ENCODE measurements at regions not wholly inside any gene's neighbourhood (a gene's known extent, or its start where the extent isn't known, plus 50 kb on each side); places are given as distances from the start of the nearest gene placed in this dataset.
A peak's percentile ranks its signal among the peaks of the same experiment; 100 is the strongest.

GRCh38 chr4:32112891-32113290, 1392.7 kb downstream of the PCDH7 start:
- Histone ChIP-seq H3K27ac (no peak overlapping the region), H3K4me2 (no peak overlapping the region), H3K9me3 (no peaks in the 10 kb centered on the region), H3K4me3 (no peak overlapping the region), H3K4me1 (no peaks in the 10 kb centered on the region; the same call in 2 of the 3 replicates)
- ChIA-PET CTCF (no interaction called here), POLR2A (no interaction called here)
- ATAC-seq (no peak), DNase-seq (ENCODE audit: low read depth in 1 of 2, low spot score in 1 of 2) (no peak), FAIRE-seq (no peak)
- no peak for TF ChIP-seq BCL3 (IDR thresholded peaks at IDR 0.05)
- no peak for TF ChIP-seq POLR2A (IDR thresholded peaks at IDR 0.05; ENCODE audit: low read length)
- TF ChIP-seq HEYL (CRISPR knock-in tag; IDR thresholded peaks at IDR 0.05) = no peak
- TF ChIP-seq KDM1A (IDR thresholded peaks at IDR 0.05; ENCODE audit: low read depth) = no peak
- TF ChIP-seq CEBPB (IDR thresholded peaks at IDR 0.05) = no peak
- TF ChIP-seq GATA3 (IDR thresholded peaks at IDR 0.05; ENCODE audit: borderline replicate concordance) = no peak
- no peak for TF ChIP-seq KDM5A (IDR thresholded peaks at IDR 0.05)
- no peak for TF ChIP-seq POLR2AphosphoS2 (conservative IDR thresholded peaks at IDR 0.05; ENCODE audit: low read length)
- TF ChIP-seq ZSCAN20 (CRISPR knock-in tag; IDR thresholded peaks at IDR 0.05) = no peak

- CTCF ChIA-PET = no interaction called here
- POLR2A ChIA-PET = no interaction called here
- peak; percentile 0 to 4 for DNase-seq (ENCODE audit: low read depth in 1 of 2, low spot score in 1 of 2)
- H3K4me2 ChIP-seq = no peak overlapping the region
- H3K4me1 ChIP-seq = no peaks in the 10 kb centered on the region; the same call in 2 of the 3 replicates
- peak; percentile 27 to 29; a peak in 1 of 5 replicates for TF ChIP-seq RAD21 (conservative IDR thresholded peaks at IDR 0.05 in 1 of 2, IDR thresholded peaks at IDR 0.05 in 1 of 2)
- TF ChIP-seq HOXA7 (CRISPR knock-in tag; IDR thresholded peaks at IDR 0.05) = no peak
- TF ChIP-seq, protein P1, sequence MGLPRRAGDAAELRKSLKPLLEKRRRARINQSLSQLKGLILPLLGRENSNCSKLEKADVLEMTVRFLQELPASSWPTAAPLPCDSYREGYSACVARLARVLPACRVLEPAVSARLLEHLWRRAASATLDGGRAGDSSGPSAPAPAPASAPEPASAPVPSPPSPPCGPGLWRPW (IDR thresholded peaks at IDR 0.05) = no peak
- H3K9me3 ChIP-seq = no peaks in the 10 kb centered on the region
- 69% methylated on average over 3 of the region's 3 CpGs for WGBS (ENCODE audit: missing lambda C conversion rate)
- no peak for FAIRE-seq
- no peak overlapping the region for H3K4me3 ChIP-seq
- H3K27ac ChIP-seq = no peak overlapping the region
- ATAC-seq = no peak
These were observed 1397.5 kb downstream of the PCDH7 start for GRCh38 chr4:32117693-32118092.

DNA sequence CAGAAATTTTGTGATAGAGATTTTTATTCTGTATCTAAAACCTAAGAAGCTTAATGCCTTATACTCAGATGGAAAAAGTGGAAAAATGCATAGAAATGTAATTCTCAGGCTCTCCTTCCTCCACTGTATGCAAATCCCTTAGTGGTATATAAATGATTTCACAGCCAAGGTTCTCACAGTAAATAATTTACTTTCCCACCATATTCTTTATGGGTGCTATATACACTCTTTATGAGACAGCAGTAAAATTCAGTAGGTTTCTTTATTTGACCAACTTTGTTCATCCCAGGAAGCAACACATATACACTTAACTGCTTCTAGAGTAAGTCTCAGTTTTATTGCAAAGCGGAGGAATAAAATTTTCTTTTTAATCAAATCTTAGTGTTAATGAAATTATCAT, 1399.7 kb downstream of the PCDH7 start:
- ChIA-PET POLR2A (no interaction called here), CTCF (no interaction called here)
- WGBS (ENCODE audit: missing lambda C conversion rate) = 90% methylated on average over 1 of the region's 1 CpG
- no peak overlapping the region for H3K4me2 ChIP-seq
- no peaks in the 10 kb centered on the region for H3K4me1 ChIP-seq
- no peak for DNase-seq (ENCODE audit: low read depth in 1 of 2, low spot score in 1 of 2)
- TF ChIP-seq ZFP36 (IDR thresholded peaks at IDR 0.05; ENCODE audit: borderline replicate concordance, partially characterized antibody) (no peak), KDM1A (IDR thresholded peaks at IDR 0.05; ENCODE audit: low read depth) (no peak), HOXA7 (CRISPR knock-in tag; IDR thresholded peaks at IDR 0.05) (no peak), NPAS2 (CRISPR knock-in tag; IDR thresholded peaks at IDR 0.05; ENCODE audit: borderline replicate concordance) (no peak), JUNB (IDR thresholded peaks at IDR 0.05) (no peak), EHF (CRISPR knock-in tag; IDR thresholded peaks at IDR 0.05) (no peak), PHF8 (IDR thresholded peaks at IDR 0.05; ENCODE audit: borderline replicate concordance, low read depth) (no peak), RAD21 (conservative IDR thresholded peaks at IDR 0.05 in 1 of 2, IDR thresholded peaks at IDR 0.05 in 1 of 2) (no peak), FOXS1 (CRISPR knock-in tag; IDR thresholded peaks at IDR 0.05) (no peak), HDAC2 (IDR thresholded peaks at IDR 0.05) (no peak), CHD2 (IDR thresholded peaks at IDR 0.05; ENCODE audit: low read length, partially characterized antibody) (no peak)
- TF ChIP-seq, protein P2, sequence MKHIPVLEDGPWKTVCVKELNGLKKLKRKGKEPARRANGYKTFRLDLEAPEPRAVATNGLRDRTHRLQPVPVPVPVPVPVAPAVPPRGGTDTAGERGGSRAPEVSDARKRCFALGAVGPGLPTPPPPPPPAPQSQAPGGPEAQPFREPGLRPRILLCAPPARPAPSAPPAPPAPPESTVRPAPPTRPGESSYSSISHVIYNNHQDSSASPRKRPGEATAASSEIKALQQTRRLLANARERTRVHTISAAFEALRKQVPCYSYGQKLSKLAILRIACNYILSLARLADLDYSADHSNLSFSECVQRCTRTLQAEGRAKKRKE (CRISPR knock-in tag; IDR thresholded peaks at IDR 0.05; ENCODE audit: low read depth) = no peak
- TF ChIP-seq, protein P3, sequence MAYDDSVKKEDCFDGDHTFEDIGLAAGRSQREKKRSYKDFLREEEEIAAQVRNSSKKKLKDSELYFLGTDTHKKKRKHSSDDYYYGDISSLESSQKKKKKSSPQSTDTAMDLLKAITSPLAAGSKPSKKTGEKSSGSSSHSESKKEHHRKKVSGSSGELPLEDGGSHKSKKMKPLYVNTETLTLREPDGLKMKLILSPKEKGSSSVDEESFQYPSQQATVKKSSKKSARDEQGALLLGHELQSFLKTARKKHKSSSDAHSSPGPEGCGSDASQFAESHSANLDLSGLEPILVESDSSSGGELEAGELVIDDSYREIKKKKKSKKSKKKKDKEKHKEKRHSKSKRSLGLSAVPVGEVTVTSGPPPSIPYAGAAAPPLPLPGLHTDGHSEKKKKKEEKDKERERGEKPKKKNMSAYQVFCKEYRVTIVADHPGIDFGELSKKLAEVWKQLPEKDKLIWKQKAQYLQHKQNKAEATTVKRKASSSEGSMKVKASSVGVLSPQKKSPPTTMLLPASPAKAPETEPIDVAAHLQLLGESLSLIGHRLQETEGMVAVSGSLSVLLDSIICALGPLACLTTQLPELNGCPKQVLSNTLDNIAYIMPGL (CRISPR knock-in tag; IDR thresholded peaks at IDR 0.05; ENCODE audit: borderline replicate concordance) = no peak
- ATAC-seq = no peak
- no peak overlapping the region for H3K4me3 ChIP-seq
- no peak for FAIRE-seq
- H3K27ac ChIP-seq = no peak overlapping the region
- H3K9me3 ChIP-seq = no peaks in the 10 kb centered on the region
